H1 (cell line): ENCODE measurements at regions not wholly inside any gene's neighbourhood (a gene's known extent, or its start where the extent isn't known, plus 50 kb on each side); places are given as distances from the start of the nearest gene placed in this dataset.

Experiments used
- BACH1 ChIP-seq: IDR thresholded peaks from 2 replicates; pipeline ENCODE4 v1.6.1; 2012; ENCODE audit warnings: low read length, improper control_type of control experiment
- BRCA1 ChIP-seq: IDR thresholded peaks from 2 replicates; pipeline ENCODE4 v1.6.1; 2012; ENCODE audit warnings: low read depth, low read length, improper control_type of control experiment
- CHD2 ChIP-seq: IDR thresholded peaks from 2 replicates; pipeline ENCODE4 v1.6.1; 2012; ENCODE audit warnings: low read length, improper control_type of control experiment
- CTCF ChIP-seq, 3 experiments: IDR thresholded peaks; 1 replicate in 2 of 3; 2 replicates in 1 of 3; pipeline versions ENCODE4 v1.5.1 to v1.6.1; 2011; ENCODE audit warnings: low read length in 3 of 3, mild to moderate bottlenecking in 3 of 3, inconsistent platforms in 2 of 3, low read depth in 1 of 3, moderate library complexity in 1 of 3; ENCODE audit not compliant: insufficient read depth in 1 of 3; ENCODE audit errors: control extremely low read depth in 1 of 3
- EP300 ChIP-seq, 2 experiments: IDR thresholded peaks; 1 replicate in 1 of 2; 2 replicates in 1 of 2; pipeline ENCODE4 v1.6.1; 2011 to 2012; ENCODE audit warnings: low read depth in 2 of 2, low read length in 2 of 2, mild to moderate bottlenecking in 2 of 2, borderline replicate concordance in 1 of 2, inconsistent platforms in 1 of 2, moderate library complexity in 1 of 2
- MAFK ChIP-seq: IDR thresholded peaks from 2 replicates; pipeline ENCODE4 v1.6.1; 2012; ENCODE audit warnings: low read depth, mild to moderate bottlenecking, improper control_type of control experiment, low read length
- POLR2A ChIP-seq, 2 experiments: IDR thresholded peaks; 1 replicate in 1 of 2; 2 replicates in 1 of 2; pipeline ENCODE4 v1.6.1; 2011; ENCODE audit warnings: low read depth in 2 of 2, low read length in 2 of 2, mild to moderate bottlenecking in 2 of 2; ENCODE audit errors: control extremely low read depth in 1 of 2
- POU5F1 ChIP-seq: IDR thresholded peaks from 2 replicates; pipeline ENCODE4 v1.6.1; 2011; ENCODE audit warnings: low read depth, mild to moderate bottlenecking, low read length, moderate library complexity
- RAD21 ChIP-seq, 2 experiments: IDR thresholded peaks in 1 of 2; conservative IDR thresholded peaks in 1 of 2; 2 replicates each; pipeline ENCODE4 v1.6.1; 2011; ENCODE audit warnings: low read depth in 2 of 2, low read length in 2 of 2, improper control_type of control experiment in 1 of 2, inconsistent platforms in 1 of 2, mild to moderate bottlenecking in 1 of 2, moderate library complexity in 1 of 2
- SP4 ChIP-seq: IDR thresholded peaks from 2 replicates; pipeline ENCODE4 v1.6.1; 2012; ENCODE audit warnings: low read length, inconsistent platforms
- USF2 ChIP-seq: IDR thresholded peaks from 2 replicates; pipeline ENCODE4 v1.6.1; 2011; ENCODE audit warnings: low read length, improper control_type of control experiment

- no peak for TF ChIP-seq SP4
- TF ChIP-seq USF2 = no peak
- TF ChIP-seq EP300 (IDR thresholded peaks at IDR 0.05; ENCODE audit: borderline replicate concordance in 1 of 2, low read depth in 2 of 2, low read length in 2 of 2) = no peak
- no peak for TF ChIP-seq MAFK
- TF ChIP-seq RAD21 (IDR thresholded peaks at IDR 0.05 in 1 of 2, conservative IDR thresholded peaks at IDR 0.05 in 1 of 2; ENCODE audit: low read depth in 2 of 2, low read length in 2 of 2) = no peak
- TF ChIP-seq POU5F1 = no peak
- no peak for TF ChIP-seq CHD2
- TF ChIP-seq CTCF (IDR thresholded peaks at IDR 0.05; ENCODE audit: control extremely low read depth in 1 of 3, insufficient read depth in 1 of 3, low read depth in 1 of 3, low read length in 3 of 3) = no peak
- TF ChIP-seq BACH1 = no peak
- TF ChIP-seq BRCA1 = no peak
- no peak for TF ChIP-seq POLR2A (IDR thresholded peaks at IDR 0.05; ENCODE audit: control extremely low read depth in 1 of 2, low read depth in 2 of 2, low read length in 2 of 2)
Measured at GRCh38 chr5:113969901-113970300, 392.0 kb upstream of the KCNN2 start.
